GM21360 (cell line): ENCODE measurements at regions not wholly inside any gene's neighbourhood (a gene's known extent, or its start where the extent isn't known, plus 50 kb on each side); places are given as distances from the start of the nearest gene placed in this dataset.
A peak's percentile ranks its signal among the peaks of the same experiment; 100 is the strongest.
"Not testable (repeated sequence)": the region's sequence is repeated elsewhere in the genome, so short reads cannot be mapped to it uniquely, and the experiment has no call there.

Experiments used
- ATAC-seq: cut with Tn5 transposase; IDR thresholded peaks from one replicate; pipeline ENCODE4 v1.9.1; 2021; ENCODE audit warnings: mild to moderate bottlenecking, moderate library complexity; ENCODE audit not compliant: unreplicated experiment

DNA sequence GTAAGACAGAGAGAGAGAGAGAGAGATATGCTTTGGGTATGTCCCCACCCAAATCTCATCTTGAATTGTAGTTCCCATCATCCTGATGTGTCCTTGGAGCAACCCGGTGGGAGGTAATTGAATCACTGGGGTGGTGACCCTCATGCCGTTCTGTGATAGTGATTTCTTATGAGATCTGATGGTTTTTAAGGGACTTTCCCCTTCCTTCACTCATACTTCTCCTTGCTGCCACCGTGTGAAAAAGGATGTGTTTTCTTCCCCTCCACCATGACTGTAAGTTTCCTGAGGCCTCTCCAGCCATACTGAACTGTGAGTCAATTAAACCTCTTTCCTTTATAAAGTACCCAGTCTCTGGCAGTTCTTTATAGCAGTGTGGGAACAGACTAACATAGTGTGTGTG lies 60.3 kb downstream of the EOMES start:
- no peak for ATAC-seq

DNA sequence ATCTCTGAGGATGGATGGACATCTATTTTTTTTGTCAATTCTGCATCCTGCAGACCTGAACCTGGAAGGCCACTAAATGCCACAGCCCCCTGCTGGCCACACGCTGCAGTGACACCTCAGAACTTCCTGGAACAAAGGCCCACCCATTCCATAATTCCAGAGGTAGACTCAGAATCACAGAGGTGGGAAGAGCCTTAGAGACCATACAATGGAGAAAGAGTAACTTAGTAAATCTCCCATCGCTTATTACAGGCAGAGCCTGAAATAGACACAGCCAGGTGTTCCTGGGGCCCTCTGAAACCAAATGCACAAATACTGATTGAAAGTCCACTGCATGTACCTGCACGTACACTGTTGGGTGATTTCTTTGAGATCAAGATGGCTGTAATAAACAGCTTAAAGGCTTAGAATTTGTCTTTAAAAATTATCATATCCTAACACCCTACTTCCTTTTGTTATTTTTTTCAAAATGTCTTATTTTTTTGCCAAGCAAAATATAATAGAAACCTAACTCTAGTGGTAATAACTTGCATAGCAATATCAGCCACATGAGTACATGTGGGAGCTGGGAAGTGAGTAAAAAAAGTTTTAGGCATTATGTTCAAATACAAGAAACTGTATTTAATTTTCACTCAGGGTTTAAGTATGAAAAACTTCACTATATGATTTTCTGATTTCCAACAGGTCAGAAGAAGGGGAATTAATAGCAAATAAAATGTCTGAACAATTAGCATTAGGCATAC lies 62.7 kb downstream of the EOMES start:
- ATAC-seq: peak; percentile 67

GRCh38 chr3:27658741-27659140 lies 63.4 kb downstream of the EOMES start:
- no peak for ATAC-seq

DNA sequence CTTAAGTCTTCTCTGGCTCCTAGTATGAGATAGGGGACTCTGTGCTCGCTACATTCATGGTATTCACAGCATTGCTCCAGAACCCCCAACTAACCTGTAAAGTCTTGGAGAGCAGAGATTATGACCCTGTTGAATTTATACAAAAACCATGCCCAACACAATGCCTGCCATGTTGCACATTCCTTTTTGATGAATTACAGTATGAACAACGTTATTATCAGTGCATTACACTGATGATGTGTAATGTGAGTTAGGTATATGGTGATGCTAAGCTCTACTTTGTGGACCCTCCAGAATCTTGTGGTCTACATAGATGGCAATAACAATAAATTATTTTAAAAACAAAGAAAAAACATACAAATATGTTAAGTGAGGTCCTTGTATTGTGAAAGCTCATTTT lies 64.3 kb downstream of the EOMES start:
- no peak for ATAC-seq

GRCh38 chr3:27657404-27657803 lies 64.7 kb downstream of the EOMES start:
- ATAC-seq: no peak

- ATAC-seq: no peak
These were observed 65.3 kb downstream of the EOMES start for GRCh38 chr3:27656790-27657189.

DNA sequence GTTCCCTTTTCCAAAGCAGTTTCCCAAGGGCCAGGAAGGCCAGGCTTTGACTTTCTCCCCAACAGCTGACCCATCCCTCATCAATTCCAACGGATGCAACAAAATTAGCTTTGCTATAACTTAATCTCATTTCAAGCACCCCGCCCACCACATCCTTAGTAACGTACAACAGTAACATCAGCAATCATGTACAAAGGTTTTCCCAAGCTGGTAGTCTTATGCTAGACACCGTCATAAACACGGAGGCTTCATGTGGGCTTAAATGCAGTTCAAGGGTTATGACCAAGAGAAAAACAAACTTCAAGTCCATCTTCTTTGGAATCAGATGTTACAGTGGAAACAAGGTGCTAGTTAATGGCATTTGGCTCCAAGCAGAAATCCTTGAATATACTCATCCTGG lies 66.6 kb downstream of the EOMES start:
- ATAC-seq: no peak

DNA sequence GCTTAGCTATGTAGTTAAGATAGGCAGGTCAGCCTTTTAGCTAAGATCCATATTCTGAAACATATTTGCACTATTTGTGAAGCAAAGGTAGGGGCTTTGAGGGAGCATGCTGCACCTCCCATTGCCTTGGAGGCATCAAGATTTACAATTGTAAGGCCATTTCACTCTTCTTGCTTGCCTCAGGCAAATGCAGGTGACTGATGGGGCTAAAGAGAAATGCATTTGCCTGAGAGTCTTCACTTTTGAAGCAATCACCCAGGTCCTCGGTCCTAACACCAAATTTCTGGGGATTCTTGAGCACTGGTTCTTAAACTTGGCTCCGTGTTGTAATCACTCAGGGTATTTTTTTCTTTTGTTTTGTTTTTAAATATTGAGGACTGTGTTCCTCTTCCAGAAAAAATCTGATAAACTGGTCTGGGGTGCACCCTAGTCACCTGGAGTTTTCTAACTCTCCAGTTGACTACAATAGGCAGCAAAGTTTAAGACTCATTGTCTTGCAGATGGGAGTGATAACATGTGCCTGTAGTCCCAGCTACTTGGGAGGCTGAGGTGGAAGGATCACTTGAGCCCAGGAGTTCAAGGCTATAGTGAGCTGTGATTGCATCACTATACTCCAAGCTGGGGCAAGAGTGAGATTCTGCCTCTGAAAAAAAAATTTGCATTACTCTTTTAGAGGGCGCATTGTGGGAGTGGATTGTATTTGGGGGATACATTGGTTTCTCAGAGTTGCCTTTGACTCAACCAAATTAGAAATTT lies 68.1 kb downstream of the EOMES start:
- no peak for ATAC-seq

DNA sequence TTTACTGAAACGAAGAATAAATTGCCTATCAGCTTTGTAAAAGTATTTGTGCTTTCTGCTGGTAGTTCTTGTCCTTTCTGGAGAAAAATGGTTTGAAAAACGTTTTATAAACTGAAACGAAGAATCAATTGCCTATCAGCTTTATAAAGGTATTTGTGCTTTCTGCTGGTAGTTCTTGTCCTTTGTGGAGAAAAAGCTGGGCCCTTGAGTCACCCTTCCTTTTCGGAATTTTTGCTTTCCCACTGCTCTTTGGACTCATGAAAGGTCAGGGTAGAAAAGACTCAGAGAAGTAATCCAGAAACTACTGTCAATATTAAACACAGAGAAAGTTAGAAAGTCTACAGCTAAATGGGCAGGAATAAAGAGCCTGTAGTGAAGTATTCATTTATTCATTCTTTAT lies 72.8 kb downstream of the EOMES start:
- ATAC-seq: no peak

DNA sequence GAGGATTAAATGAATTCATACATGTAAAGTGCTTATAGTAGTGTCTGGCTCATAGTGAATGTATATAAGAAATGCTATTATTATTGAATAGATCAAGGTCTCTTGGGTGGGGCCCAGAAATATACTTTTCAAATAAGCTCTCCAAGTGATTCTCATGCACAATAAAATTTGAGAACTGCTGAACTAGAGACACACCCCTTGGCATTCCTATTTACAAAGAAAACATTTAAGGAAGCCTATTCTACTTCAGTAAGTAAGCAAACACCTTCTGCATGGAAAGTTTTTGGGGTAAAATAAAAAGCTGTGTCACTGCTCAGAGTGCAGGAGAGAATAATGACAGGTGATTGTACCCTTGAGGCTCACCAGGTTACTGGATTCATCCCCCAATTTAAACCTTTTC lies 75.2 kb downstream of the EOMES start:
- no peak for ATAC-seq

- ATAC-seq: no peak
These were observed 77.2 kb downstream of the EOMES start for GRCh38 chr3:27644941-27645340.

DNA sequence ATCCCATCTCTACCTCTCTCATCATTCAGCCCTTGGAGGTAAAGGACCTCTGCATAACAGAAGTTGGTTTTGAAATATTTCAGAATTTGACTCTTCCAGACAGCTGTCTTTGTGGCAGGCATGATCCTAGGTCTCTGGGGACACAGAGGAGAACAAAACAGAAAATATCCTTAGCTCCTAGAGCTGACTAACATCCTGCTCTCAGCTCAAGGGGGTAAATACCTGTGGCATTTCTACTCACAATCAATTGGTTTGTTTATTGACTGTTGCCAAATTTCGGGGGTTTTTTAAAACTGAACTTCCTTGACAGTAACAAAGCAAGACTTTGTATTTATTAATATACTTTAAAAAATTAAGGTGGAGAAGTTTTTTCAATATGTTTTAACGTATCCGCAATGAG lies 78.8 kb downstream of the EOMES start:
- no peak for ATAC-seq

GRCh38 chr3:27642796-27643195 lies 79.3 kb downstream of the EOMES start:
- no peak for ATAC-seq

DNA sequence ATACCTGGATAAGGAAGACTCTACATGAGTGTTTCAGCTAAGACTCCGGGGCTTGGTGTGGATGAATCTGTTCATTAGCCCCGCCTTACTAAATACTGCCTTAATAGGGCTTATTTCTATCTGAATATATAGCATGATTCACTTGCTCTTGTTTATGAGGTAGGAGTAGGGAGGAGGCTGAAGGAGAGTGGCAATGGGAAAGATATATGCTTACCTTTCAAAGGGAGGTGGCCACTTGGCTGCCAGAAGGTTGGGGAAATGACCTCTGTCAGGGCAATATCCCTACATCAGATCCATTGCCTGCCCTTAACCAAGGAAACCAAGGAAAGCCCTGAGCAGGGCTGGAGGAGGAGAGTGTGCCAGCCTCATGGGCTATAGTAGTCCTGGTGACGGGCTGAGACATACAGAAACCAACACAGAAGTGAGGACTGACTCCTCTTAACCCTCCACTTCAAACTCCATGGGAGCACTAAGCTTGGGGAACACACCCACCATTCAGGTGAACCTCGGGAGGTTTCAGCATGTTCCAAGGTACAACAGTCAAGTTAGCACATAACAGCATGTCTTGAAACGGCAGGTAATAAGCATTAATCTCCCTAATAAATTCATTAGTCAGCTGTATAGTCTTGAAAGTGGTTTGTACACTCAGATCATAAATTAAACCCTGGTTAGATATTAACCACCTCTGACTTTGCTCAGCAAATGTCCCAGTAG lies 80.1 kb downstream of the EOMES start:
- no peak for ATAC-seq

DNA sequence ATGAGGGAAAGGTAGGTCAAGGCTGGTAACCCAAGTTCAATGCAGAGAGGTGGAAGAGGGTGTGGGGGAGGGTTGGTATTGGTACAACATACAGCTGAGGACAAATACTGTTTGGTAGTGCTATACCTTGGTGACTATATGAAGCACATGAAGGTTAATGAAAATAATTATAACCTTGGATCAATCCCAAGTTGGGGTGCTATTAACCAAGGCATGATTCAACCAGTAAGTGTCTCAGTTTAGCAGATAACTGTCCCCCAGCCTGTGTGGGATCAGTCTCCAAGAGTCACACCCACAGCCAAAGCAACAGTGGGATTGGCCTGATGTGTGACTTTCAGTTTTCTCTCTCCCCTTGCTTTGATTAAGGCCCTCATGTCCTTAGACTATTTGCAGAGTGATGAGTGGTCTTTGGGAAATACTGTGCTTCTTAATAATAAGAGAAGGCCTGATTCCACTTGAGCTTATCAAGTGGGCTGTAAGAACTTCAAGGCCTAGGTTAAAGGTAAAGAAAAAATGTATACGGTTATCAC lies 80.8 kb downstream of the EOMES start:
- no peak for ATAC-seq

DNA sequence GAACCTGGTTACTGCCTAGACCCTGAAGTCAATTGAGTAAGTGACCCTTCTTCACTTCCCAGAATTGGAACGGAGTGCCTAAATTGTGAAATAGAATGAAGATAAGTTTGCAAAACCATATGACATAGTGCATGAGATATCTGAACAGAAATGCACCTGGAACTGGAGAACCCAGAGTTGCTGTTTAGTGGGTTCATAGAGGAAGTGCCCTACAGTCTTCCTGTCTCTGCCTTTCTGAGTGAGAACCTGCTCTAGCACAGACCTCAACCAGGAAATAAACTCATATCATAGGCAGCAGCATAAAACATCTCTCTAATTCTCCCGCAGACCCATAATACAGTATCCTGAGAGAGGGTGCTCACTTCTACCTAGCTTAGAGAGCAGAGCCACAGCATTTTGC lies 82.9 kb downstream of the EOMES start:
- ATAC-seq: no peak

- ATAC-seq: no peak
These were observed 83.5 kb downstream of the EOMES start for GRCh38 chr3:27638594-27638993.

DNA sequence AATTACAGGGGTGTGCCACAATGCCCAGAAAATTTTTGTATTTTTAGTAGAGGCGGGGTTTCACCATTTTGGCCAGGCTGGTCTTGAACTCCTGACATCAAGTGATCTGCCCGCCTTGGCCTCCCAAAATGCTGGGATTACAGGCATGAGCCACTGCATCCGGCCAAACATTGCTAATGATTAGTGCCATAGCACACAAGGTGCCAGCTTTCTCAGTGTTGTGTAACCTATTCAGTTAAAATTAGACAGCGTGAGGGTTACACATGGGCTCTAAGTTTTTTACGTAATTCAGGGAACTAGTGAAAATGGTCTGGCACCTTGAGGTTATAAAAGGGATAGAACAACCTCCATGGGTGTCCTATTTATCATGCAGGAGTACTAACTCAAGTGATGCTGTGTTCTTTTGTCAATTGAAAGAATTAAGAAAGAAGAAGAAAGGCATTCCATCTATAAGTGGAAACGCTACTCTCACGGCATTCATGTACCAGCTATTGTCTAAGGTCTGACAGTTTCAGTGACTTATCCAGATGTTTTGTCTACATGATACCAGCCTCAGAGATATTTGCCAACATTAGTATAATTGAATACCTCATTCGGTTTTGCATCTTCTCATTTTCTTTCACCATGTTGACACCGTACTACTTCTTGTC lies 84.7 kb downstream of the EOMES start:
- no peak for ATAC-seq

- not testable (repeated sequence) for ATAC-seq
These were observed 87.1 kb downstream of the EOMES start for GRCh38 chr3:27635006-27635405.

DNA sequence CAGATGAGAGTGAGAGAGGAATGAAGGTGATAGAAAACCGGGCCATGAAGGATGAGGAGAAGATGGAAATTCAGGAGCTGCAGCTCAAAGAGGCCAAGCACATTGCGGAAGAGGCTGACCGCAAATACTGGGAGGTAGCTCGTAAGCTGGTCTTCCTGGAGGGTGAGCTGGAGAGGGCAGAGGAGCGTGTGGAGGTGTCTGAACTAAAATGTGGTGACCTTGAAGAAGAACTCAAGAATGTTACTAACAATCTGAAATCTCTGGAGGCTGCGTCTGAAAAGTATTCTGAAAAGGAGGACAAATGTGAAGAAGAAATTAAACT lies 88.9 kb downstream of the EOMES start:
- ATAC-seq: peak; percentile 25
